Testis (tissue), 2 donors: ENCODE measurements at regions not wholly inside any gene's neighbourhood (a gene's known extent, or its start where the extent isn't known, plus 50 kb on each side); places are given as distances from the start of the nearest gene placed in this dataset.

Experiments
- POLR2A ChIP-seq: fragments of 450-650 bp; IDR thresholded peaks from one replicate; pipeline ENCODE4 v1.6.1; 2017; ENCODE audit warnings: antibody characterized with exemption, mild to moderate bottlenecking, moderate library complexity
- TF ChIP-seq, protein P1 (sequence below), 3 experiments: fragments of 450-650 bp in 2 of 3; fragments of 200-600 bp in 1 of 3; sonication (generic) in 1 of 3; IDR thresholded peaks; one replicate each; pipeline ENCODE4 v1.5.1; 2016 to 2019; ENCODE audit warnings: antibody characterized with exemption in 3 of 3, mild to moderate bottlenecking in 2 of 3, moderate library complexity in 1 of 3

DNA sequence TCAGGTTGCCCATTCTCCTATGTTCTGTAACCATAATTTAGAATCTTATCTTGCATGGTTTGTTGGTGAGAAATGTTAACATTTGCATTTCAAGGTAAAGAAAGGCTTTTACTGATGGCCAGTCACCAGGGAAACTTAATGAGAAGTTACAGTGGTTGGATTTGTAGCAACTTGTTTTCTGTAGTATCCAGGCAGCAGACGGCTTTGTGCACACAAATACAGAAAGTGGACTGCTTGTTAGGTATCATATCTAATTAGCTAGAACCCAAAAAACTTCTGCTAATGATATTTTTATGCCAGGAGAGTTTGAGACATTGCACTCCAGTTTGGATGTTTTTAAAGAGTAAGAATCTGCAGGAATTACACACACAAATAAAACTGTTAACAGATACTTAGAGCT lies 578.0 kb downstream of the DOK5 start:
- TF ChIP-seq, protein P1, sequence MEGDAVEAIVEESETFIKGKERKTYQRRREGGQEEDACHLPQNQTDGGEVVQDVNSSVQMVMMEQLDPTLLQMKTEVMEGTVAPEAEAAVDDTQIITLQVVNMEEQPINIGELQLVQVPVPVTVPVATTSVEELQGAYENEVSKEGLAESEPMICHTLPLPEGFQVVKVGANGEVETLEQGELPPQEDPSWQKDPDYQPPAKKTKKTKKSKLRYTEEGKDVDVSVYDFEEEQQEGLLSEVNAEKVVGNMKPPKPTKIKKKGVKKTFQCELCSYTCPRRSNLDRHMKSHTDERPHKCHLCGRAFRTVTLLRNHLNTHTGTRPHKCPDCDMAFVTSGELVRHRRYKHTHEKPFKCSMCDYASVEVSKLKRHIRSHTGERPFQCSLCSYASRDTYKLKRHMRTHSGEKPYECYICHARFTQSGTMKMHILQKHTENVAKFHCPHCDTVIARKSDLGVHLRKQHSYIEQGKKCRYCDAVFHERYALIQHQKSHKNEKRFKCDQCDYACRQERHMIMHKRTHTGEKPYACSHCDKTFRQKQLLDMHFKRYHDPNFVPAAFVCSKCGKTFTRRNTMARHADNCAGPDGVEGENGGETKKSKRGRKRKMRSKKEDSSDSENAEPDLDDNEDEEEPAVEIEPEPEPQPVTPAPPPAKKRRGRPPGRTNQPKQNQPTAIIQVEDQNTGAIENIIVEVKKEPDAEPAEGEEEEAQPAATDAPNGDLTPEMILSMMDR (IDR thresholded peaks at IDR 0.05) = no peak
- no peak for TF ChIP-seq POLR2A
